Caco-2 (cell line): ENCODE measurements at regions not wholly inside any gene's neighbourhood (a gene's known extent, or its start where the extent isn't known, plus 50 kb on each side); places are given as distances from the start of the nearest gene placed in this dataset.
A peak's percentile ranks its signal among the peaks of the same experiment; 100 is the strongest.

Experiments
- BruUV-seq: library from RNA; stranded (reverse); fragments of 400-500 nt; replicated peaks from 2 replicates; lab custom pipeline; 2021; lab: Mats Ljungman, UMichigan
- CTCF ChIA-PET: fragments of 300-600 bp; sonication (Branson Sonifier 250); formaldehyde crosslinking; loops from one replicate; lab custom pipeline; 2022; ENCODE audit warnings: antibody characterized with exemption; lab: Charles Lee
- POLR2A ChIA-PET: fragments of 300-600 bp; sonication (Branson Sonifier 250); formaldehyde crosslinking; loops from one replicate; lab custom pipeline; 2022; ENCODE audit warnings: antibody characterized with exemption; lab: Charles Lee
- DNase-seq, 2 experiments: peaks; one replicate each; pipeline versions ENCODE4 v3.0.0 to v3.0.0-alpha.2; 2020 to 2022
- H3K27me3 ChIP-seq: replicated peaks from 2 replicates; pipeline ENCODE4 v1.6.0; 2011; ENCODE audit warnings: low read length; ENCODE audit not compliant: control insufficient read depth, insufficient read depth
- H3K36me3 ChIP-seq: 2 replicates; pipeline ENCODE4 v1.5.1; 2011; ENCODE audit warnings: low read length; ENCODE audit not compliant: control insufficient read depth, insufficient read depth
- H3K4me1 ChIP-seq: fragments of 250-450 bp; sonication (Bioruptor Pico); 2 replicates; pipeline ENCODE4 v1.5.1; 2020; ENCODE audit warnings: mild to moderate bottlenecking
- H3K4me3 ChIP-seq: 2 replicates; pipeline ENCODE4 v1.5.1; 2011; ENCODE audit warnings: low read depth, mild to moderate bottlenecking, control low read depth, low read length
- H3K9me3 ChIP-seq: fragments of 250-450 bp; sonication (Bioruptor Pico); 2 replicates; pipeline ENCODE4 v1.5.1; 2020; ENCODE audit warnings: mild to moderate bottlenecking, moderate library complexity
- H3K27ac Mint-ChIP-seq: one replicate; pipeline ENCODE4 v1.8.0; 2022; ENCODE audit warnings: mixed read lengths; ENCODE audit not compliant: unreplicated experiment
- H3K27me3 Mint-ChIP-seq: one replicate; pipeline ENCODE4 v1.8.0; 2022; ENCODE audit warnings: mixed read lengths; ENCODE audit not compliant: insufficient read depth, unreplicated experiment
- H3K36me3 Mint-ChIP-seq: one replicate; pipeline ENCODE4 v1.8.0; 2022; ENCODE audit warnings: mild to moderate bottlenecking, mixed read lengths; ENCODE audit not compliant: insufficient read depth, unreplicated experiment
- H3K4me1 Mint-ChIP-seq: one replicate; pipeline ENCODE4 v1.8.0; 2022; ENCODE audit warnings: low read depth, mixed read lengths; ENCODE audit not compliant: unreplicated experiment
- H3K4me3 Mint-ChIP-seq: one replicate; pipeline ENCODE4 v1.8.0; 2022; ENCODE audit warnings: mild to moderate bottlenecking, moderate library complexity, mixed read lengths; ENCODE audit not compliant: unreplicated experiment
- H3K9me3 Mint-ChIP-seq: one replicate; pipeline ENCODE4 v1.8.0; 2022; ENCODE audit warnings: mixed read lengths; ENCODE audit not compliant: unreplicated experiment
- intact Hi-C: fragments of 100-400 bp; cut with micrococcal nuclease; formaldehyde crosslinking; loops from one replicate; pipeline ENCODE4 v1.10.0; 2022; ENCODE audit not compliant: unreplicated experiment
- TF ChIP-seq, protein P1 (sequence below), 2 experiments: fragments of 200-600 bp in 1 of 2; IDR thresholded peaks; 1 replicate in 1 of 2; 2 replicates in 1 of 2; pipeline versions ENCODE4 v1.5.1 to v1.8.0; 2011 to 2022; ENCODE audit warnings: antibody characterized with exemption in 1 of 2, control low read depth in 1 of 2, inconsistent platforms in 1 of 2, low read depth in 1 of 2, low read length in 1 of 2, mild to moderate bottlenecking in 1 of 2, moderate library complexity in 1 of 2; ENCODE audit not compliant: insufficient read depth in 1 of 2, severe bottlenecking in 1 of 2, unreplicated experiment in 1 of 2

DNA sequence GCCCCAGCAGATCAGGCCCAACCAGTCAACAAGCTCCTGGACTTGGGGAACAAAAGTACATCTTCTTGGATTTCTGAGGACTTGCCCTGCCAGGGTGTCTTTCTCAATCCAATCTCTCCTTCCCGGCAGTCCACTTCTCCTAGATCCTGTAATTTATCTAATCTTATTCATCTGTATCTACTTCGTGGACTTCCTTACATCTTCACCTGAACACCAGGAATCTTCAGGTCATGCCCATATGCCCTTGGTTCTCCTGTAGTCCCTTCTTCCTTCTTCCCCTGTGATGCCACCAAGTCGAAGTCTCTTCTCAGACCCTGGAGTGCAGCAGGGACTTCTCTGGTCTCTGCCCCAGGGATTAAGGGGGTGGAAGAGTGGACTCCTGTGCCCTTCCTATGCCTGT is 100.3 kb downstream of the ZNF280B start:
- Mint-ChIP-seq H3K4me1 (no peaks in the 10 kb centered on the region), H3K4me3 (no peak overlapping the region), H3K27me3 (peaks cover 29% of the 10 kb centered on the region), H3K9me3 (no peaks in the 10 kb centered on the region), H3K36me3 (no peaks in the 10 kb centered on the region), H3K27ac (no peak overlapping the region)
- Histone ChIP-seq H3K36me3 (no peaks in the 10 kb centered on the region), H3K27me3 (no peaks in the 10 kb centered on the region), H3K4me3 (no peak overlapping the region), H3K4me1 (no peaks in the 10 kb centered on the region), H3K9me3 (no peaks in the 10 kb centered on the region)
- CTCF ChIA-PET: interaction anchor here (0.8 to 2.4 kb wide), 2 partner anchors 15 to 17 kb away, joined by 3 to 7 read pairs; no protein-coding TSS in a partner anchor
- no TSS peak for BruUV-seq
- POLR2A ChIA-PET: no interaction called here
- TF ChIP-seq, protein P1, sequence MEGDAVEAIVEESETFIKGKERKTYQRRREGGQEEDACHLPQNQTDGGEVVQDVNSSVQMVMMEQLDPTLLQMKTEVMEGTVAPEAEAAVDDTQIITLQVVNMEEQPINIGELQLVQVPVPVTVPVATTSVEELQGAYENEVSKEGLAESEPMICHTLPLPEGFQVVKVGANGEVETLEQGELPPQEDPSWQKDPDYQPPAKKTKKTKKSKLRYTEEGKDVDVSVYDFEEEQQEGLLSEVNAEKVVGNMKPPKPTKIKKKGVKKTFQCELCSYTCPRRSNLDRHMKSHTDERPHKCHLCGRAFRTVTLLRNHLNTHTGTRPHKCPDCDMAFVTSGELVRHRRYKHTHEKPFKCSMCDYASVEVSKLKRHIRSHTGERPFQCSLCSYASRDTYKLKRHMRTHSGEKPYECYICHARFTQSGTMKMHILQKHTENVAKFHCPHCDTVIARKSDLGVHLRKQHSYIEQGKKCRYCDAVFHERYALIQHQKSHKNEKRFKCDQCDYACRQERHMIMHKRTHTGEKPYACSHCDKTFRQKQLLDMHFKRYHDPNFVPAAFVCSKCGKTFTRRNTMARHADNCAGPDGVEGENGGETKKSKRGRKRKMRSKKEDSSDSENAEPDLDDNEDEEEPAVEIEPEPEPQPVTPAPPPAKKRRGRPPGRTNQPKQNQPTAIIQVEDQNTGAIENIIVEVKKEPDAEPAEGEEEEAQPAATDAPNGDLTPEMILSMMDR (IDR thresholded peaks at IDR 0.05; ENCODE audit: insufficient read depth in 1 of 2, low read depth in 1 of 2, low read length in 1 of 2, severe bottlenecking in 1 of 2, unreplicated experiment in 1 of 2): no peak
- DNase-seq: no peak
- intact Hi-C loops: no loop called here

DNA sequence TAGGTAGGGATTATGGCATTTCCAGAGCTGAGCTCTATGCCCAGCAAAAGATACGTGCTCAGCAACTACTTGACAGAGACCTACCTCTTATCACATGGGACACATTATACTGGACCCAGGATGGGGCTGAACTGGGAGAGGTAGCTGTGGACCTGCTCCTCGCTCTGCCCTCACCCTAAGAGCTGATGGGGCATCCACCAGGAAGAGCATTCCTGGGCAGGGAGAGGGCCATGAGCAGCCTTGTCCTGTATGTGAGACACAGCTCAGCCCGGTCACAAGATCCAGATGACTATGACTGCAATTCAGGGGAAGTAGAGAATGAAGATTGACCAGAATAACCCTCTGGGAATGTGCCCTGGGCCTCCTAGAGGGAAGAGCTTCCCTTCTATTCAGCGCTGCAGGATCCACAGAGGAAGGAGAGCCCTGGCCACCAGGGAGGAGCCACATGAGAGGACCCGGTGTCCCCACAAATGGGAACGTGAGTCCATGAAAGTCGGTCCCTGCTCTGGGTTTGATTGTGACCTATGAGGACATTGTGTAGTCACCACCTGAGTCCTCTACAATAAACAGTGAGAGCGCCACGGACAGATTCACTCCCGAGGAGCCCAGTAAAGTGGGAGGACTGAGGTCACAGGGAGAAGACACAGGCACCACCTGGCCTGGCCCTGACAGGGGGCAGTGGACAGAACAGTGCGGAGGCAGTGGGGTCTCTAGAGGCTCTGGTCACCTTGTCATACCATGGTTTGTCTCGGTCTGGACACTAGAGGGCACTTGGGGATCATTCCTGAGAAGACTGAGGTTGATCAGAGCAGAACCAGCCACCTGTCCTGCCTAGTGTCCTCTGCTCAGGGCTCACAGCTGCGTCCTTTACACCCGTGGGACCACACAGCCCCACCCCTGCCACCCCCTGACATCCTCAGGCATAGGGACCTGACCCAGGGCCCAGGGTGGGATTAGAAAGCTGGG is 99.5 kb downstream of the ZNF280B start:
- ChIA-PET CTCF (interaction anchor here (0.8 to 2.4 kb wide), 2 partner anchors 14 to 16 kb away, joined by 3 to 7 read pairs; no protein-coding TSS in a partner anchor), POLR2A (no interaction called here)
- TF ChIP-seq, protein P1 (IDR thresholded peaks at IDR 0.05; ENCODE audit: insufficient read depth in 1 of 2, low read depth in 1 of 2, low read length in 1 of 2, severe bottlenecking in 1 of 2, unreplicated experiment in 1 of 2): peak; percentile 59 to 73
- intact Hi-C loops: loop anchor here (1.0 kb wide), 1 partner anchor 52 kb away; no protein-coding TSS in a partner anchor
- no TSS peak for BruUV-seq
- no peaks in the 10 kb centered on the region for H3K27me3 ChIP-seq
- Mint-ChIP-seq H3K27me3 (peaks cover 29% of the 10 kb centered on the region), H3K27ac (no peak overlapping the region), H3K36me3 (no peaks in the 10 kb centered on the region), H3K9me3 (no peaks in the 10 kb centered on the region), H3K4me1 (no peaks in the 10 kb centered on the region), H3K4me3 (no peak overlapping the region)
- H3K4me1 ChIP-seq: no peaks in the 10 kb centered on the region
- no peaks in the 10 kb centered on the region for H3K36me3 ChIP-seq
- H3K4me3 ChIP-seq: no peak overlapping the region
- no peaks in the 10 kb centered on the region for H3K9me3 ChIP-seq
- peak in 1 of 2 experiments; percentile 58 for DNase-seq

DNA sequence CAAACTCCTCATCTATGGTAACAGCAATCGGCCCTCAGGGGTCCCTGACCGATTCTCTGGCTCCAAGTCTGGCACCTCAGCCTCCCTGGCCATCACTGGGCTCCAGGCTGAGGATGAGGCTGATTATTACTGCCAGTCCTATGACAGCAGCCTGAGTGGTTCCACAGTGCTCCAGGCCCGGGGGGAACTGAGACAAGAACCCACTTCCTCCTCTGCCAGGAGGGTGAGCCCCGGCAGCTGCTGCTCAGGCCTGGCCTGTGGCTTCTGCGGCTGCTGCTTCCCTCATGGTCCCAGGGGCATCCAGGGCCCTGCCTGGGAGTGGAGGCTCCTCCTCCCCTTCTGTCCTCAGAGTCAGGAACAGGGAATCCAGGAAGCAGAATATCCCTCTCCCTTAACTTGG is 98.4 kb downstream of the ZNF280B start:
- intact Hi-C loops: no loop called here
- Histone ChIP-seq H3K9me3 (no peaks in the 10 kb centered on the region), H3K27me3 (no peaks in the 10 kb centered on the region), H3K4me3 (no peak overlapping the region), H3K36me3 (no peaks in the 10 kb centered on the region), H3K4me1 (no peaks in the 10 kb centered on the region)
- ChIA-PET POLR2A (no interaction called here), CTCF (interaction anchor here (1.2 kb wide), 1 partner anchor 12 kb away, joined by 3 read pairs; no protein-coding TSS in a partner anchor)
- DNase-seq: no peak
- no TSS peak for BruUV-seq
- Mint-ChIP-seq H3K9me3 (no peaks in the 10 kb centered on the region), H3K27me3 (peaks cover 33% of the 10 kb centered on the region), H3K4me3 (no peak overlapping the region), H3K27ac (no peak overlapping the region), H3K36me3 (no peaks in the 10 kb centered on the region), H3K4me1 (no peaks in the 10 kb centered on the region)
- TF ChIP-seq, protein P1 (IDR thresholded peaks at IDR 0.05; ENCODE audit: insufficient read depth in 1 of 2, low read depth in 1 of 2, low read length in 1 of 2, severe bottlenecking in 1 of 2, unreplicated experiment in 1 of 2): no peak
